Erythroblast (primary cell): ENCODE measurements at regions not wholly inside any gene's neighbourhood (a gene's known extent, or its start where the extent isn't known, plus 50 kb on each side); places are given as distances from the start of the nearest gene placed in this dataset.

Experiments used
- GATA1 ChIP-seq: IDR thresholded peaks from 2 replicates; pipeline ENCODE4 v1.6.1; 2011; ENCODE audit warnings: low read depth, mild to moderate bottlenecking, control low read depth, low read length, moderate library complexity
- POLR2A ChIP-seq: IDR thresholded peaks from 2 replicates; pipeline ENCODE4 v1.6.1; 2011; ENCODE audit warnings: mild to moderate bottlenecking, low read length

DNA sequence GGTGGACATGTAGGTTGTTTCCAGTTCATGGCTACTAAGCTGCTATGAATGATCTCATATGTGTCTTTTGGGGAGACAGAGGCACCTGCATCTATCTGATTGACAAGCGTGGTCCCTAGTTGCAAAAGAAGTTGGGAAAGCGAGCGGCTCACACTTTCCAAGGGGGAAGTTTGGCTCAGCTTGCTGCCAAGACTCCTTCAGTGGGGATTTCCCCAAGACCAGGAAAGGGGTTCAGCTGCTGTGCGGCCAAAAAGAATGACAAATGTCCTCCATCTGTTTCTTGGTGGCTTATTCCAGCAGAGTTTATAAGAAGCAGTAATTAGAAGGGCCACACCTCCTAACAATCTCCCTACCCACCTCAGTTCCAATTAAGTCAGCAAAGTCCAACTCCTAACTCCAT lies 128.5 kb upstream of the GALNT2 start:
- no peak for TF ChIP-seq POLR2A
- TF ChIP-seq GATA1, result no peak
